ENCODE measurements at regions not wholly inside any gene's neighbourhood (a gene's known extent, or its start where the extent isn't known, plus 50 kb on each side); places are given as distances from the start of the nearest gene placed in this dataset.

DNA sequence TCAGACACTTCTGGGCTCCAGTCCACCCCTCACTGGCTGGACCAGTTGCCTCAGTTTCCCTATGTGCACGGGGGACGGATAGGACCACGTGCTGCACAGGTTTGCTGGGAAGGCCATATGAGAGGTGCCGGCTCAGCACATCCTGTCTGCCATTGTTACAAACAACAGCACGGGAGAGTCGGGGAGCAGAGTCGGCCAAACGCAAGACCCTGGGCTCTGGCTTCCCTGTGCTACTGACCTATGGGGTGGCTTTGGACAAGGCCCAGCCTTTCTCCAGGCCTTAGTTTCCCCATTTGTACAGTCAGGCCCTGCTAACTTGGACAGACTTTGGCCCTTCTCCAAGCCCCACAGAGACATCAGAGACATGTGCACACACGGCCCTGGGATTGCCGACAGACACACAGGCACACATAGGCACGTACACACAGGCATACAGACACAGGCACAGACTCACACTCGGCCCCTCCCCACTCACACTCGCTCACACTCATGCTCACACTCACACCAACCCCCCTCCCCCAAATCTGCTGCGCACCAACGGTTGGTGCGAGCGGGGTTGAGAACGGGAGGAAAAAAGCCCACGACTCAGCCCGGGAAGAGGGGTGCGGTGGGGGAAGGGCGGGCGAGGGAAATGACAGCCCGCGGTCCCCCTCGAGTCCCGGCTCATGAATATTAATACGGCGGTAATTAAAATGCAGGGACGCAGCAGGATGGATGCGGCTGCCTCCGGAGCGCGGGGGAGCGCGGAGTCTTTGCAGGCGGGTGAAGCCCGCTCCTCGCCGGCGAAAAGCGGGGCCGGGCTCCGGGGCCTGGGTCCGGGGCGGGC, 133.0 kb downstream of the C9orf50 start:
- TF ChIP-seq FOS (IDR thresholded peaks at IDR 0.05; ENCODE audit: borderline replicate concordance, insufficient read depth, low read length): no peak
- peak; percentile 58 for TF ChIP-seq POLR2A (IDR thresholded peaks at IDR 0.05; ENCODE audit: low read depth, low read length)
- peak; percentile 11 for TF ChIP-seq POLR2AphosphoS5 (IDR thresholded peaks at IDR 0.05; ENCODE audit: insufficient read depth, low read depth, low read length)
- no peak for TF ChIP-seq MYC (IDR thresholded peaks at IDR 0.05; ENCODE audit: low read depth, low read length)
- TF ChIP-seq MAX (IDR thresholded peaks at IDR 0.05; ENCODE audit: insufficient read depth, insufficient read length): peak; percentile 62
- no peak for TF ChIP-seq GATA2 (IDR thresholded peaks at IDR 0.05; ENCODE audit: insufficient read depth, insufficient read length, low read depth, low read length)
- no peak for TF ChIP-seq EZH2 (IDR thresholded peaks at IDR 0.05; ENCODE audit: borderline replicate concordance, low read depth, low read length, severe bottlenecking)
- TF ChIP-seq CTCF (IDR thresholded peaks at IDR 0.05; ENCODE audit: extremely low read depth in 1 of 2, insufficient read depth in 1 of 2, low read depth in 1 of 2, low read length in 2 of 2): no peak
- no peak for TF ChIP-seq JUN (IDR thresholded peaks at IDR 0.05; ENCODE audit: borderline replicate concordance, insufficient read depth, insufficient read length, low read depth)
- Histone ChIP-seq H2AFZ (ENCODE audit: low read depth, low read length) (peak overlapping the region; percentile 24), H3K4me1 (ENCODE audit: control insufficient read depth, extremely low read depth, insufficient read depth, low read length) (peaks cover 54% of the 10 kb centered on the region), H3K4me3 (replicated peaks in 1 of 3; ENCODE audit: insufficient read depth in 1 of 3, low read depth in 1 of 3, low read length in 3 of 3) (peak overlapping the region in 1 of 3 experiments; percentile 30), H4K20me1 (replicated peaks; ENCODE audit: control insufficient read depth, extremely low read depth, insufficient read depth, low read length) (no peaks in the 10 kb centered on the region), H3K27me3 (ENCODE audit: control insufficient read depth in 2 of 2, insufficient read depth in 2 of 2, low read length in 2 of 2) (no peaks in the 10 kb centered on the region), H3K27ac (ENCODE audit: insufficient read depth, low read depth, low read length) (peak overlapping the region; percentile 66), H3K4me2 (ENCODE audit: insufficient read depth, low read length) (peak overlapping the region; percentile 0), H3K9ac (replicated peaks; ENCODE audit: extremely low read depth, insufficient read depth, low read length) (peak overlapping the region; percentile 79), H3K9me3 (replicated peaks; ENCODE audit: control insufficient read depth, insufficient read depth, low read length) (no peaks in the 10 kb centered on the region), H3K36me3 (ENCODE audit: control insufficient read depth in 2 of 2, extremely low read depth in 1 of 2, insufficient read depth in 2 of 2, low read length in 2 of 2) (no peaks in the 10 kb centered on the region), H3K9me1 (replicated peaks; ENCODE audit: control insufficient read depth, extremely low read depth, insufficient read depth, low read length) (no peaks in the 10 kb centered on the region), H3K79me2 (ENCODE audit: control insufficient read depth, insufficient read depth, low read length) (peaks cover 14% of the 10 kb centered on the region)
- POLR2A ChIA-PET: no interaction called here
- FAIRE-seq: peak; percentile 64
- intact Hi-C loops (cut with micrococcal nuclease): loop anchor here (1.0 to 2.0 kb wide), 5 partner anchors 28 to 345 kb away; no protein-coding TSS in a partner anchor
- DNase-seq (ENCODE audit: low read depth, low spot score): peak; percentile 67
- CTCF ChIA-PET: no interaction called here
- BruUV-seq (replicated peaks): TSS peak; percentile 56
- dilution Hi-C loops (cut with MboI; ENCODE audit: extremely low pct_ligation_motif_present, low sequenced_read_pairs): no loop called here

All from endothelial cell of umbilical vein (primary cell).